NB4 (cell line): ENCODE measurements at regions not wholly inside any gene's neighbourhood (a gene's known extent, or its start where the extent isn't known, plus 50 kb on each side); places are given as distances from the start of the nearest gene placed in this dataset.

Source experiments
- CTCF ChIP-seq: IDR thresholded peaks from one replicate; pipeline ENCODE4 v1.5.1; 2012; ENCODE audit warnings: low read depth, low read length
- MYC ChIP-seq: IDR thresholded peaks from 2 replicates; pipeline ENCODE4 v1.6.1; 2011; ENCODE audit warnings: low read depth, low read length
- POLR2A ChIP-seq: IDR thresholded peaks from 2 replicates; pipeline ENCODE4 v1.6.1; 2011; ENCODE audit warnings: mild to moderate bottlenecking; ENCODE audit not compliant: insufficient read length; ENCODE audit errors: extremely low read depth

GRCh38 chr12:78340406-78340805 lies 509.7 kb downstream of the NAV3 start:
- TF ChIP-seq POLR2A (no peak), CTCF (no peak), MYC (no peak)
